ENCODE measurements at regions not wholly inside any gene's neighbourhood (a gene's known extent, or its start where the extent isn't known, plus 50 kb on each side); places are given as distances from the start of the nearest gene placed in this dataset.

GRCh38 chr3:73706771-73707170, 82.0 kb upstream of the PDZRN3 start:
- no peak overlapping the region for H3K18ac ChIP-seq (ENCODE audit: insufficient read length, low read depth, low read length)
- Mint-ChIP-seq H3K36me3 (ENCODE audit: insufficient read depth in 1 of 3, low read depth in 3 of 3) (no peaks in the 10 kb centered on the region), H3K27me3 (ENCODE audit: low read depth) (no peaks in the 10 kb centered on the region; the same call in 1 of the 2 replicates), H3K9me3 (no peaks in the 10 kb centered on the region), H3K27ac (peak overlapping the region in 2 of 3 experiments; percentile 43 to 78; a peak in 3 of 7 replicates), H3K4me1 (no peaks in the 10 kb centered on the region), H3K4me3 (no peak overlapping the region)
- no peak overlapping the region for H2BK15ac ChIP-seq (ENCODE audit: low read depth, low read length)
- no peak overlapping the region for H2AFZ ChIP-seq (ENCODE audit: low read length)
- no peak overlapping the region for H3K14ac ChIP-seq (ENCODE audit: insufficient read depth, low read length)
- no peaks in the 10 kb centered on the region for H3K79me1 ChIP-seq (ENCODE audit: insufficient read depth, low read depth, low read length, poor library complexity, severe bottlenecking)
- whole genome bisulfite sequencing (ENCODE audit: extremely low coverage, insufficient read length, low lambda C conversion rate), result no CpG with 5 or more reads among the region's 1 CpG
- no peaks in the 10 kb centered on the region for H4K20me1 ChIP-seq (ENCODE audit: control insufficient read depth, insufficient read depth, insufficient read length)
- no peak overlapping the region for H4K91ac ChIP-seq (ENCODE audit: insufficient read length, low read depth, low read length)
- no peak overlapping the region for H2BK12ac ChIP-seq (ENCODE audit: insufficient read length, low read depth, low read length)
- H2BK20ac ChIP-seq (ENCODE audit: low read depth, low read length, poor library complexity, severe bottlenecking), result no peak overlapping the region
- H3K4me1 ChIP-seq (ENCODE audit: insufficient read depth, low read length), result no peaks in the 10 kb centered on the region
- no peaks in the 10 kb centered on the region for H3K27me3 ChIP-seq (ENCODE audit: insufficient read depth, low read length)
- H3K23me2 ChIP-seq (ENCODE audit: insufficient read length, low read depth, low read length, poor library complexity, severe bottlenecking), result no peaks in the 10 kb centered on the region
- DNase-seq, result no peak
- H3K4me2 ChIP-seq (ENCODE audit: insufficient read depth, insufficient read length, low read length), result no peak overlapping the region
- H2BK120ac ChIP-seq (ENCODE audit: low read depth, low read length, poor library complexity, severe bottlenecking), result no peak overlapping the region
- H3K79me2 ChIP-seq (ENCODE audit: insufficient read depth, low read length), result no peaks in the 10 kb centered on the region
- H3K23ac ChIP-seq (ENCODE audit: insufficient read length, low read depth, low read length), result no peak overlapping the region
- H3K56ac ChIP-seq (ENCODE audit: insufficient read length, low read depth, low read length), result no peak overlapping the region
- no peak overlapping the region for H3T11ph ChIP-seq (ENCODE audit: low read length)
- H2BK5ac ChIP-seq (ENCODE audit: insufficient read length, low read length), result no peak overlapping the region
- no peak overlapping the region for H2AK5ac ChIP-seq (ENCODE audit: insufficient read length, low read length)
- H3K27ac ChIP-seq (ENCODE audit: insufficient read length, low read depth, low read length), result no peak overlapping the region
- no peaks in the 10 kb centered on the region for H3K9me3 ChIP-seq (ENCODE audit: control insufficient read depth, low read depth, low read length)
- no peak overlapping the region for H3K9ac ChIP-seq (ENCODE audit: extremely low read depth, insufficient read length, low read length)
- H4K8ac ChIP-seq (replicated peaks; ENCODE audit: insufficient read length, low read depth, low read length), result no peak overlapping the region
- H4K5ac ChIP-seq (ENCODE audit: insufficient read length, low read depth, low read length), result no peak overlapping the region
- no peak overlapping the region for H3K4ac ChIP-seq (ENCODE audit: low read depth, low read length)
- TF ChIP-seq CTCF (conservative IDR thresholded peaks at IDR 0.05), result no peak

Data from H9 (cell line).